GM12873 (cell line): ENCODE measurements at regions not wholly inside any gene's neighbourhood (a gene's known extent, or its start where the extent isn't known, plus 50 kb on each side); places are given as distances from the start of the nearest gene placed in this dataset.

Experiments used
- CTCF ChIP-seq: IDR thresholded peaks from 2 replicates; pipeline ENCODE4 v1.5.1; 2012; ENCODE audit warnings: low read depth, mild to moderate bottlenecking, moderate library complexity, low read length, control low read depth; ENCODE audit not compliant: insufficient read depth; ENCODE audit errors: missing control alignments

GRCh38 chr20:50388733-50389437 lies 121.3 kb upstream of the PTPN1 start:
- no peak for TF ChIP-seq CTCF

GRCh38 chr20:50389438-50389807 lies 120.8 kb upstream of the PTPN1 start:
- TF ChIP-seq CTCF, result no peak

- no peak for TF ChIP-seq CTCF
Measured at GRCh38 chr20:50389808-50390684, 120.1 kb upstream of the PTPN1 start.

- no peak for TF ChIP-seq CTCF
Measured at GRCh38 chr20:50390685-50391443, 119.3 kb upstream of the PTPN1 start.

GRCh38 chr20:50391444-50392137 lies 118.6 kb upstream of the PTPN1 start:
- TF ChIP-seq CTCF, result no peak

- no peak for TF ChIP-seq CTCF
Measured at GRCh38 chr20:50392138-50392866, 117.9 kb upstream of the PTPN1 start.
